Body of pancreas (tissue), 4 donors: ENCODE measurements at regions not wholly inside any gene's neighbourhood (a gene's known extent, or its start where the extent isn't known, plus 50 kb on each side); places are given as distances from the start of the nearest gene placed in this dataset.

Experiments used
- POLR2A ChIP-seq, 3 donors: fragments of 450-650 bp; IDR thresholded peaks; one replicate each; pipeline ENCODE4 v1.6.1; 2016; ENCODE audit warnings: antibody characterized with exemption in 3 of 3, mild to moderate bottlenecking in 2 of 3
- TF ChIP-seq, protein P1 (sequence below), 7 experiments: fragments of 450-650 bp in 4 of 7; fragments of 200-600 bp in 3 of 7; sonication (generic) in 3 of 7; IDR thresholded peaks; one replicate each; pipeline ENCODE4 v1.5.1; 2016 to 2019; ENCODE audit warnings: antibody characterized with exemption in 7 of 7

DNA sequence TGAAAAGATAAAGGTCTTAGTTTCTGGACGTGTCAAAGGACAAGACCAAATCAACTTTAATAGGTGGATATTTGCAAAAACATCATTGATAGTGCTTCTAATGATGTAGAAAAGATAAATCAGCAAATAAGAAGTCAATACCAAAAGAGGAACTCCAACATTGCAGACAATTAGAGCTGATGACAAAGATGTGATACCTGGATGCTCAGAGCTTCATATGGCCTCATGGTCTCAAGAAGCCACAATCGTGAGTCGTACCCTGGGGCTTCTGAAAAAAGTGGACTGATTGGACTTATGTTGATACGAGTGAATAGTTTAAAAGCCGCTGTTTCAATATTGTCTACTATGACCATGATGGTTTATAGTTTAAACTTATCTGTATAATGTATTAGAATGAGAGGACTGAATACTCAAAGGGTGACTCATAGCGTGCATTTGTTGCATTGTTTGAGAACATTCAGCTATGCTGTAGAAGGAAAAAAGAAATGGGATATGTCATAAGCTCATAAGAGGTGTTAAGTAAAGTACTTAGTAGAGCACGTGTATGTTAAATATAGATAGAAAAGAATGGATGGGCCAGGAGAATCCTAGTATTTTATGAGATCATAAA, 54.6 kb upstream of the RIPOR2 start:
- TF ChIP-seq, protein P1, sequence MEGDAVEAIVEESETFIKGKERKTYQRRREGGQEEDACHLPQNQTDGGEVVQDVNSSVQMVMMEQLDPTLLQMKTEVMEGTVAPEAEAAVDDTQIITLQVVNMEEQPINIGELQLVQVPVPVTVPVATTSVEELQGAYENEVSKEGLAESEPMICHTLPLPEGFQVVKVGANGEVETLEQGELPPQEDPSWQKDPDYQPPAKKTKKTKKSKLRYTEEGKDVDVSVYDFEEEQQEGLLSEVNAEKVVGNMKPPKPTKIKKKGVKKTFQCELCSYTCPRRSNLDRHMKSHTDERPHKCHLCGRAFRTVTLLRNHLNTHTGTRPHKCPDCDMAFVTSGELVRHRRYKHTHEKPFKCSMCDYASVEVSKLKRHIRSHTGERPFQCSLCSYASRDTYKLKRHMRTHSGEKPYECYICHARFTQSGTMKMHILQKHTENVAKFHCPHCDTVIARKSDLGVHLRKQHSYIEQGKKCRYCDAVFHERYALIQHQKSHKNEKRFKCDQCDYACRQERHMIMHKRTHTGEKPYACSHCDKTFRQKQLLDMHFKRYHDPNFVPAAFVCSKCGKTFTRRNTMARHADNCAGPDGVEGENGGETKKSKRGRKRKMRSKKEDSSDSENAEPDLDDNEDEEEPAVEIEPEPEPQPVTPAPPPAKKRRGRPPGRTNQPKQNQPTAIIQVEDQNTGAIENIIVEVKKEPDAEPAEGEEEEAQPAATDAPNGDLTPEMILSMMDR (IDR thresholded peaks at IDR 0.05), result no peak
- no peak for TF ChIP-seq POLR2A (IDR thresholded peaks at IDR 0.05)
